Motor neuron (in vitro differentiated cells): ENCODE measurements at regions not wholly inside any gene's neighbourhood (a gene's known extent, or its start where the extent isn't known, plus 50 kb on each side); places are given as distances from the start of the nearest gene placed in this dataset.

ENCODE experiments used
- ATAC-seq, 8 experiments: fragments of 200-7000 bp; cut with Tn5 transposase; replicated peaks in 6 of 8; 2 replicates each; pipeline ENCODE4 v1.8.0; 2021; ENCODE audit warnings: mild to moderate bottlenecking in 8 of 8, moderate library complexity in 8 of 8
- H3K27ac ChIP-seq, 2 donors: fragments of 250-450 bp; sonication (Bioruptor Pico); 2 replicates each; pipeline ENCODE4 v1.9.0; 2021; ENCODE audit warnings: antibody characterized with exemption in 2 of 2, mild to moderate bottlenecking in 2 of 2, moderate library complexity in 1 of 2
- H3K4me1 ChIP-seq, 2 donors: fragments of 250-450 bp; sonication (Bioruptor Pico); replicated peaks in 1 of 2; 2 replicates each; pipeline ENCODE4 v1.6.1; 2021; ENCODE audit warnings: antibody characterized with exemption in 2 of 2, mild to moderate bottlenecking in 2 of 2, moderate library complexity in 1 of 2
- H3K4me3 ChIP-seq, 5 donors: fragments of 250-450 bp; sonication (Bioruptor Pico); 2 replicates each; pipeline ENCODE4 v1.9.0; 2021; ENCODE audit warnings: antibody characterized with exemption in 5 of 5, mild to moderate bottlenecking in 5 of 5, moderate library complexity in 4 of 5
- WGBS, 10 experiments: fragments of 450-650 bp; shearing (Covaris generic); methylation state at CpG; one replicate each; pipeline ENCODE4 v1.0.0; 2022; 5-methylcytosine and 5-hydroxymethylcytosine counted together
- in situ Hi-C, 9 experiments: fragments of 400-800 bp; cut with MboI; loops; one replicate each; pipeline ENCODE4 v1.15.0; 2021; ENCODE audit warnings: low sequenced_read_pairs in 9 of 9, low pct_unique_long_range_greater_than_20kb in 2 of 9; ENCODE audit not compliant: unreplicated experiment in 9 of 9

- 40 to 100% (median 60%) methylated on average over 1 to 3 of the region's 4 CpGs; no CpG with 5 or more reads in 5 of the 10 experiments for WGBS, 10 experiments
- no peak overlapping the region for H3K27ac ChIP-seq
- H3K4me3 ChIP-seq: no peak overlapping the region
- H3K4me1 ChIP-seq: no peaks in the 10 kb centered on the region
- in situ Hi-C loops: no loop called here
- no peak for ATAC-seq
These were observed 52.8 kb upstream of the RAB12 start for GRCh38 chr18:8556424-8556823.
